Panc1 (cell line): ENCODE measurements at regions not wholly inside any gene's neighbourhood (a gene's known extent, or its start where the extent isn't known, plus 50 kb on each side); places are given as distances from the start of the nearest gene placed in this dataset.
A peak's percentile ranks its signal among the peaks of the same experiment; 100 is the strongest.

ENCODE experiments used
- ATAC-seq: fragments of 200-7000 bp; cut with Tn5 transposase; 2 replicates; pipeline ENCODE4 v1.9.1; 2020; ENCODE audit warnings: mild to moderate bottlenecking, moderate library complexity
- BruUV-seq: library from RNA; stranded (reverse); fragments of 400-500 nt; replicated peaks from 2 replicates; lab custom pipeline; 2021; lab: Mats Ljungman, UMichigan
- CTCF ChIA-PET: fragments of 300-600 bp; sonication (Branson Sonifier 250); formaldehyde crosslinking; loops from one replicate; lab custom pipeline; 2022; ENCODE audit warnings: antibody characterized with exemption; lab: Charles Lee
- POLR2A ChIA-PET: fragments of 300-600 bp; sonication (Branson Sonifier 250); formaldehyde crosslinking; loops from one replicate; lab custom pipeline; 2022; ENCODE audit warnings: antibody characterized with exemption; lab: Charles Lee
- DNase-seq: peaks from one replicate; pipeline ENCODE4 v3.0.0-alpha.2; 2010; ENCODE audit warnings: low read depth, low spot score
- H3K27ac ChIP-seq: 2 replicates; pipeline ENCODE4 v1.5.1; 2011; ENCODE audit warnings: mild to moderate bottlenecking, low read length, inconsistent platforms
- H3K27me3 ChIP-seq: fragments of 200-500 bp; sonication (Bioruptor generic); 2 replicates; pipeline ENCODE4 v1.6.0; 2014; ENCODE audit warnings: low read length, inconsistent platforms; ENCODE audit not compliant: control insufficient read depth, insufficient read depth
- H3K36me3 ChIP-seq: fragments of 200-500 bp; sonication (Bioruptor generic); 2 replicates; pipeline ENCODE4 v1.5.1; 2014; ENCODE audit warnings: inconsistent platforms, mild to moderate bottlenecking, low read length, moderate library complexity; ENCODE audit not compliant: control insufficient read depth, insufficient read depth
- H3K4me1 ChIP-seq: 2 replicates; pipeline ENCODE4 v1.5.1; 2011; ENCODE audit warnings: inconsistent platforms, mild to moderate bottlenecking, low read length, moderate library complexity; ENCODE audit not compliant: control insufficient read depth, insufficient read depth
- H3K4me3 ChIP-seq, 2 experiments: 2 replicates each; pipeline ENCODE4 v1.5.1; 2011 to 2012; ENCODE audit warnings: low read depth in 2 of 2, low read length in 2 of 2, mild to moderate bottlenecking in 2 of 2, inconsistent platforms in 1 of 2, moderate library complexity in 1 of 2
- H3K9me3 ChIP-seq: fragments of 200-500 bp; sonication (Bioruptor generic); 2 replicates; pipeline ENCODE4 v1.5.1; 2014; ENCODE audit warnings: low read depth, mild to moderate bottlenecking, inconsistent platforms, low read length, moderate library complexity; ENCODE audit not compliant: control insufficient read depth, insufficient read depth
- CTCF ChIP-seq: fragments of 450-650 bp; IDR thresholded peaks from 2 replicates; pipeline ENCODE4 v1.5.1; 2017; ENCODE audit warnings: mild to moderate bottlenecking
- POLR2AphosphoS5 ChIP-seq: IDR thresholded peaks from 2 replicates; pipeline ENCODE4 v1.6.1; 2012; ENCODE audit warnings: mild to moderate bottlenecking, low read depth, low read length, moderate library complexity
- SIN3A ChIP-seq: IDR thresholded peaks from 2 replicates; pipeline ENCODE4 v1.6.1; 2012; ENCODE audit warnings: low read depth, mild to moderate bottlenecking, low read length, moderate library complexity, borderline replicate concordance; ENCODE audit not compliant: insufficient read depth
- TCF7L2 ChIP-seq: IDR thresholded peaks from 2 replicates; pipeline ENCODE4 v1.6.1; 2011; ENCODE audit warnings: mild to moderate bottlenecking, low read depth, low read length, inconsistent platforms
- in situ Hi-C: cut with HindIII; loops from 2 replicates; pipeline ENCODE4 v1.10.0; 2016; ENCODE audit warnings: low sequenced_read_pairs, low pct_unique_long_range_greater_than_20kb
- intact Hi-C: fragments of 100-400 bp; cut with micrococcal nuclease; formaldehyde crosslinking; loops from one replicate; pipeline ENCODE4 v1.10.0; 2022; ENCODE audit not compliant: unreplicated experiment
- TF ChIP-seq, protein P1 (sequence below), 2 experiments: IDR thresholded peaks; 2 replicates each; pipeline ENCODE4 v1.6.1; 2011 to 2012; ENCODE audit warnings: low read depth in 2 of 2, control low read depth in 1 of 2, low read length in 1 of 2, mild to moderate bottlenecking in 1 of 2, moderate library complexity in 1 of 2; ENCODE audit not compliant: insufficient read depth in 1 of 2

DNA sequence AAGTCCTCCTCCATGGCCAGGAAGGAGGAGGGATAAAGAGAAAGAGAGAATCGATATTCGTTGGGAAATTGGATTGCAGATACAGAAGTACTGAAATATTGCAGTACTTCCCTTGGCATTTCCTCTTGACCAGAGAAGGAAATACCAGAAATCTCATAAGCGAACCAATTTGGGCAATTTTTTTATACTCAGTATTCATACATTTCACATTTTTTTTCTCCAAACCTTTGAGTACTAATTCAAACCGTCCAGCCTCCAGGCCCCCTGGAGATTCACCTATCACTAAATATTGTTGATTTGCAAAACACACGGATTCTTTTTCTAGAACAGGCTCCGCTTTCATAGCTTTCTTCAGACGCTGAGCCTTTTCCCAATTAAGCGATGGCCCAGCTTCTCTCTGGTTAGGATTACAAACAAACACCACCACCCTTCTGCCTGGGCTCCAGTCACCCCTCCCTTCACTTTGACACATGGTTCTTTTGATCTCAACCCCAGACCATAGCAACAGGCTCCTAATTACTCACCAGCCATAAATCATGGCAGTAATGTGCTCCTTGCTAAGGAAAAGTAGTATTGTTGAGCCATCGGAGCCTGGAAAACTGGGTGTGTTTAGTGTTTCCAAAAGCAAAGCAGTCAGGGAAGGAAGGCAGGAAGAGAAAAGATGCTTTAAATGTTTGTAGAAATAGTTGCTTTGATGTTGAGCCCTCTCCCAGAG, 138.4 kb upstream of the CCDC68 start:
- ChIA-PET CTCF (no interaction called here), POLR2A (no interaction called here)
- intact Hi-C loops, result no loop called here

GRCh38 chr18:55096263-55096951, 137.1 kb upstream of the CCDC68 start:
- ATAC-seq (no peak), DNase-seq (no peak)
- BruUV-seq, result no TSS peak
- intact Hi-C loops, result no loop called here
- CTCF ChIA-PET, result no interaction called here
- TF ChIP-seq CTCF, result peak; percentile 22
- TF ChIP-seq POLR2AphosphoS5, result no peak
- no peak overlapping the region for H3K27ac ChIP-seq
- no peaks in the 10 kb centered on the region for H3K9me3 ChIP-seq
- H3K4me3 ChIP-seq, result no peak overlapping the region
- POLR2A ChIA-PET, result no interaction called here
- H3K4me1 ChIP-seq, result no peaks in the 10 kb centered on the region
- H3K27me3 ChIP-seq, result no peaks in the 10 kb centered on the region
- in situ Hi-C loops, result no loop called here
- H3K36me3 ChIP-seq, result no peaks in the 10 kb centered on the region

More for the DNA sequence above, 138.4 kb upstream of the CCDC68 start:
- BruUV-seq, result no TSS peak
- in situ Hi-C loops, result no loop called here
- Histone ChIP-seq H3K9me3 (no peaks in the 10 kb centered on the region), H3K27me3 (no peaks in the 10 kb centered on the region), H3K36me3 (no peaks in the 10 kb centered on the region), H3K27ac (no peak overlapping the region), H3K4me3 (no peak overlapping the region), H3K4me1 (no peaks in the 10 kb centered on the region)
- DNase-seq, result no peak
- no peak for ATAC-seq
- no peak for TF ChIP-seq TCF7L2
- TF ChIP-seq POLR2AphosphoS5, result no peak
- TF ChIP-seq, protein P1, sequence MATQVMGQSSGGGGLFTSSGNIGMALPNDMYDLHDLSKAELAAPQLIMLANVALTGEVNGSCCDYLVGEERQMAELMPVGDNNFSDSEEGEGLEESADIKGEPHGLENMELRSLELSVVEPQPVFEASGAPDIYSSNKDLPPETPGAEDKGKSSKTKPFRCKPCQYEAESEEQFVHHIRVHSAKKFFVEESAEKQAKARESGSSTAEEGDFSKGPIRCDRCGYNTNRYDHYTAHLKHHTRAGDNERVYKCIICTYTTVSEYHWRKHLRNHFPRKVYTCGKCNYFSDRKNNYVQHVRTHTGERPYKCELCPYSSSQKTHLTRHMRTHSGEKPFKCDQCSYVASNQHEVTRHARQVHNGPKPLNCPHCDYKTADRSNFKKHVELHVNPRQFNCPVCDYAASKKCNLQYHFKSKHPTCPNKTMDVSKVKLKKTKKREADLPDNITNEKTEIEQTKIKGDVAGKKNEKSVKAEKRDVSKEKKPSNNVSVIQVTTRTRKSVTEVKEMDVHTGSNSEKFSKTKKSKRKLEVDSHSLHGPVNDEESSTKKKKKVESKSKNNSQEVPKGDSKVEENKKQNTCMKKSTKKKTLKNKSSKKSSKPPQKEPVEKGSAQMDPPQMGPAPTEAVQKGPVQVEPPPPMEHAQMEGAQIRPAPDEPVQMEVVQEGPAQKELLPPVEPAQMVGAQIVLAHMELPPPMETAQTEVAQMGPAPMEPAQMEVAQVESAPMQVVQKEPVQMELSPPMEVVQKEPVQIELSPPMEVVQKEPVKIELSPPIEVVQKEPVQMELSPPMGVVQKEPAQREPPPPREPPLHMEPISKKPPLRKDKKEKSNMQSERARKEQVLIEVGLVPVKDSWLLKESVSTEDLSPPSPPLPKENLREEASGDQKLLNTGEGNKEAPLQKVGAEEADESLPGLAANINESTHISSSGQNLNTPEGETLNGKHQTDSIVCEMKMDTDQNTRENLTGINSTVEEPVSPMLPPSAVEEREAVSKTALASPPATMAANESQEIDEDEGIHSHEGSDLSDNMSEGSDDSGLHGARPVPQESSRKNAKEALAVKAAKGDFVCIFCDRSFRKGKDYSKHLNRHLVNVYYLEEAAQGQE (IDR thresholded peaks at IDR 0.05; ENCODE audit: insufficient read depth in 1 of 2, low read depth in 2 of 2, low read length in 1 of 2), result no peak
- TF ChIP-seq CTCF, result no peak
- TF ChIP-seq SIN3A, result no peak
